Activated CD4-positive, alpha-beta T cell treated with anti-CD3 and anti-CD28 coated beads, Interleukin-10, Interleukin-2, amounts not matched to agents 100 ng/mL and 50 ng/mL, durations not matched to agents 16 hours and 8 hours (primary cell): ENCODE measurements at regions not wholly inside any gene's neighbourhood (a gene's known extent, or its start where the extent isn't known, plus 50 kb on each side); places are given as distances from the start of the nearest gene placed in this dataset.
"Not testable (repeated sequence)": the region's sequence is repeated elsewhere in the genome, so short reads cannot be mapped to it uniquely, and the experiment has no call there.

Experiments
- DNase-seq: peaks from one replicate; pipeline ENCODE4 v3.0.0-alpha.2; 2020

GRCh38 chrX:140318296-140318695, 186.6 kb downstream of the SOX3 start:
- DNase-seq: no peak

GRCh38 chrX:140317462-140317861, 187.4 kb downstream of the SOX3 start:
- DNase-seq: no peak

- no peak for DNase-seq
These were observed 205.7 kb downstream of the SOX3 start for GRCh38 chrX:140298960-140299825.

- no peak for DNase-seq
These were observed 207.6 kb downstream of the SOX3 start for GRCh38 chrX:140297273-140297672.

- no peak for DNase-seq
These were observed 211.9 kb downstream of the SOX3 start for GRCh38 chrX:140292961-140293360.

GRCh38 chrX:140292188-140292587, 212.7 kb downstream of the SOX3 start:
- DNase-seq: no peak

- no peak for DNase-seq
These were observed 229.9 kb downstream of the SOX3 start for GRCh38 chrX:140274811-140275525.

GRCh38 chrX:140273921-140274320, 230.9 kb downstream of the SOX3 start:
- no peak for DNase-seq

GRCh38 chrX:140250391-140250790, 254.5 kb downstream of the SOX3 start:
- DNase-seq: no peak

GRCh38 chrX:140249088-140249487, 255.8 kb downstream of the SOX3 start:
- no peak for DNase-seq

GRCh38 chrX:140229191-140229590, 263.9 kb upstream of the CXorf66 start:
- DNase-seq: no peak

- DNase-seq: not testable (repeated sequence)
These were observed 260.7 kb upstream of the CXorf66 start for GRCh38 chrX:140226037-140226436.

GRCh38 chrX:140215894-140216293, 250.6 kb upstream of the CXorf66 start:
- DNase-seq: not testable (repeated sequence)

GRCh38 chrX:140214518-140214917, 249.2 kb upstream of the CXorf66 start:
- DNase-seq: not testable (repeated sequence)

GRCh38 chrX:140206657-140207056, 241.3 kb upstream of the CXorf66 start:
- DNase-seq: no peak

GRCh38 chrX:140190441-140191108, 225.3 kb upstream of the CXorf66 start:
- no peak for DNase-seq

GRCh38 chrX:140180585-140180984, 215.3 kb upstream of the CXorf66 start:
- no peak for DNase-seq

- no peak for DNase-seq
These were observed 212.5 kb upstream of the CXorf66 start for GRCh38 chrX:140177821-140178220.

- DNase-seq: no peak
These were observed 207.1 kb upstream of the CXorf66 start for GRCh38 chrX:140172401-140172800.

- DNase-seq: no peak
These were observed 202.2 kb upstream of the CXorf66 start for GRCh38 chrX:140167551-140167950.

GRCh38 chrX:140165849-140166248, 200.5 kb upstream of the CXorf66 start:
- DNase-seq: no peak

- no peak for DNase-seq
These were observed 199.1 kb upstream of the CXorf66 start for GRCh38 chrX:140164391-140164790.

GRCh38 chrX:140163371-140164159, 198.2 kb upstream of the CXorf66 start:
- DNase-seq: no peak
